ENCODE measurements at regions not wholly inside any gene's neighbourhood (a gene's known extent, or its start where the extent isn't known, plus 50 kb on each side); places are given as distances from the start of the nearest gene placed in this dataset.

DNA sequence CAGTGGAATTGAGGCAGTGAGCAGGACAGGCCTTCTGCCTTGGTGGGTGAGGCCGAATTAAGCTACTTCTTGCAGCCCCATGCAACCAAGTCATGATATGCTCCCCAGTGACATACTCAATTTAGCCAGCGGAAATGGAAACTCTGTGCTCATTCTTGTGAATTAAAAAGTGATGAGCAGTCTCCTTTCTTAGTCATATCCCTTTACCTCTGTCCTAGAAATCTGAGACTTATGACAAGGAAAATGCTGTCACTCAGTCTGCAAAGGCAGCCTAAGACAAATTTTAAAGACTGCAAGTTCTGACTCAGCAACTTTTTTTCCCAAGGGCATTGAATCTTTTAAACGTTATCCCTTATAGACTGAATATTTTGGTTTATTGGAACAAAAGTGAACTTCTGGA, 218.2 kb downstream of the SH3BP4 start:
- peak; percentile 81 for DNase-seq

DNA sequence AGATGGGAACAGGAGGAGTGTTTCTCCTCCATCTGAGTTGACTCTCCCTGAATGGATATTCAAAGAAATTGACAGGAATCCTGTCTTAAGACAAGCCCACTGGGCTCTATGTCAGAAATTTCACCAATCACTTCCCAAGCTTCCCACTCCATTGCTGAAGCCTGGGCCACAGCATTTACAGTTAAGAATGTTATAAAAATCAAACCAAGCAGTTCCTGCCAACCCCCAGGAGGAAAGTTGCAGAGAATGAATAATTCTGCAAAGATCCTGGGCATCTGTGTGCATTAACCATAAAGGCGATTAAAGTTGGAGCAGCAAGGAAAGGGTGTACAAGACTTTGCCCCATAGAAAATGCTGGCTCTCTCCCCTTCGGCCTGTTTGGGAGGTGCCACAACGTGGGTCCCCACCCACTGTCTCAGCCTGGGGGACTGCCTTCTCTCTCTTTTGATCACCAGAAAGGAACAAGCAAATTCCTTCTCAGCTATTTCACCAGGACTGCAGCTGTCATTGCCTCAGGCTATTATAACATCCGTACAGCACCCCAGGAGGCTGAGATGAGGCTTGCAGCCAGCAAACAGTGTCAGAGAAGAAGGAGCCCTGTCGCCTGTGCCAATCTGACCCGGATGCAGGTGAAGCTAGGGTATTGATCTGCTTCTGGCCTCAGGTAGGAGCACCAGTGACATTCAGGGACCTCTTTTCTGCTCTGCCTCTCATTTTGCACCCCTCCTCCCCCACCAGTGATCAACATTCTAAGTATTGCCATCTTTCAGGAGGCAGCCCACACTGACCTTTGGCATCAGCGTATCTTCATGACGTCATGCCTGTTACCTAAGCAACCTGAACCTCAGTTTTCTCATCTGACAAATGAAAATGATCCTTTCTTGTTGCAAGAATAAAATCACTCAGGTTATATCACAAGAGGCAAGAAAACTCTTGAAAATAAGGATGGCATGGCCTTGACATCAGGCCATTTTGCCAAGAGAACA, 219.0 kb downstream of the SH3BP4 start:
- peak; percentile 64 for DNase-seq

DNA sequence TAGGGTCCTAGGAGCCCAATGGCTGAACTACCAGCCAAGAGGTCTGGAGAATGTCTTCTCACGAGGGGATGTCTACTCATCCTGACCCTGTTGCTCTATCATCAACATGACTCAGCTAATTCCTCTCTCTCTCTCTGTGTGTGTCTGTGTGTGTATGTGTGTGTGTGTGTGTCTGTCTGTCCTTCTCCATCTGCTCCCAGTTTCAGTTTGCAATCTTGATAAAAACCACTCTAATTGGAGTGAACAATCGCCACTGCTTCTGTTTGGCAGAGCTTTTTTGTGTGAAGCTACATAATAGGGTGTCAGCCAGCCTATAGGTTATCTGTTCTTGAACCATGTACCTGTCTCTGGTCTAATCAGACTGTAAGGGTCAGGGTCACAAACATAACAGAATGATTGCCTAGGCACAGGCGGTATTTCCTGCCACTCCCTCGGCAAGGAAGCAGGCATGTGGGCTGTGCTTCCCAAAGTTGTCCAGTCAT, 219.8 kb downstream of the SH3BP4 start:
- no peak for DNase-seq

DNA sequence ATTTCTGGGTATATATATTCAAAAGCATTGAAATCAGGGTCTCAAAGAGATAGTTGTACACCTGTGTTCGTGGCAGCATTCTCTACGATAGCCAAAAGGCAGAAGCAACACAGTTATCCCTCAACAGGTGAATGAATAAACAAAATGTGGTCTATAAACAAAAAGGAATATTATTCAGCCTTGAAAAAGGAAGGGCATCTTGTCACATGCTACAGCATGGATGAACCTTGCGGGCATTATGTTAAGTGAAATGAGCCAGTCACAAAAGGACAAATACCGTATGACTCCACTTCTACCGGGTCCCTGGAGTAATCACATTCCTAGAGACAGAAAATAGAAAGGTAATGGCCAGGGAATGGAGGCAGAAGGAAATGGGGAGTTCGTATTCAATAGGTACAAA, 228.8 kb downstream of the SH3BP4 start:
- DNase-seq: no peak

DNA sequence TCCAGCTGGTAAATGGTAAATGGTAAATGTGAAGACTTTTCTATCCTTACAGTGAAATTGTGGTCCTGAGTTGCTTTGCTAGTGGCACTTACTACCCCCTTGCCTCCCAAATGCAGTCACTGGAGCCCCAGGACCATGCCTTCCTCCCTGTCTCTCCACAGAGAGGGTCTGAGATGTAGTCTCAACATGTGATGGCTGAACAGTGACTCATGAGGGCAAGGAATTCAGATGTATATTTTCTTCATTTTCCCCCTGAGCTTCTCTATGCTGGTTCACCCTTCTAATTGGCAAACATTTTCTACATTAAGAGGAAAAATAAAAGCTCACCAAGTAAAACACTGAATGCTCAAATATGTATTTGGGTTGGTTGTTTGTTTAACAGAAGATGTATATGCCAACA, 232.0 kb downstream of the SH3BP4 start:
- DNase-seq: no peak

DNA sequence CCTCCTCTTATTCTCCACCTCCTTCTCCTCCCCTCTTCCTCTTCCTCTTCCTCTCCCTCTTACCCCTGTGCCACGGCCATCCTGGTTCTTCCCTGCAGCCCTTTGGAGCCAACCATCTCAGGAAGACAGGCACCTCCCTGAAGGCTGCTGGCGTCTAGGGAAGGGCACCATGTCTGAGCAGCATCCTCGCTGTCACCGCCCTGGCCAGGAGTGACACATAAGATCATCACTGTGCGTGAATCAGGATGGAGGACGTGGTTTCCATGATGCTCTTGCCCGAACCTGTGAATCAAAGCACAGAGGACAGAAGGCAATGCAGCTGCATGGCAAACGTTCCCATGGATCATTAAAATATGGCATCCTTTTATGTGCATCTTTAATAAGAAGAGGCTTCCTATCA, 236.0 kb downstream of the SH3BP4 start:
- no peak for DNase-seq

DNA sequence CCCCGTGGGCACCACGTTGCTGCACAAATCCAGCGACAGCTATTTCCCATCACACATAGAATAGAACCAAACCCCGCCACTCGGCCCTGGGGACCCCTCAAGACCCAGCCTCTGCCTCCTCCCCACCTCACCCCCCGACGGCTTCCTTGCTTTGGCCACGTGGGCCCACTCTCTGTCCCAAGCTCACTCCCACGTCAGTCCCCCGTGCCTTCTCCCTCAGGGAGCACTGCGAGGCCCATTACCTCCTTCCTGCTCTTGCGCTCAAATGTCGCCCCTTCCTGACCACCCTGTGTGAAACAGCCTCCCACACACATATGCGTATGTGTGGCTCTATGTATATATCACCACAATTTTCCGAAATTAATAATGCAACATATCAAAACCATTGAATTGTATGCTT, 239.7 kb downstream of the SH3BP4 start:
- DNase-seq: no peak

DNA sequence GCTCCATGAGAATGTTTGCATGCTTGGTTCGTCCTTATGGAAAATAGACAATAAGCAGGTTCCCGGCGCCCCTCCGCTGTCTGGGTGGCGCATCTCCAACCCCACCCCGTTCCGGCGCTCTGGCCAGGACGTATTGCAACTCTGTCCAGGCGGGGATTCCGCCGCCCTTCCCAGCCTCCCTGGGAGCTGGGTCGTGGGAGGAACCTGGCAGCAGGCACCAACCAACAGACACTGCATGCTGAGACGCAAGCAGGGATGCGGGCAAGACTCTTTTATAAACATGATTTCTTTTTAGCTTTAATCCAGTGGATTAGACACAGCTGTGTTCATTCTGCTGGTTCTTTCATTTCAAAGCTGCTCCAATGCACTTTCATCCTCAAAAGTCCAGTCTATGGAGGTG, 240.2 kb downstream of the SH3BP4 start:
- DNase-seq: peak; percentile 64

DNA sequence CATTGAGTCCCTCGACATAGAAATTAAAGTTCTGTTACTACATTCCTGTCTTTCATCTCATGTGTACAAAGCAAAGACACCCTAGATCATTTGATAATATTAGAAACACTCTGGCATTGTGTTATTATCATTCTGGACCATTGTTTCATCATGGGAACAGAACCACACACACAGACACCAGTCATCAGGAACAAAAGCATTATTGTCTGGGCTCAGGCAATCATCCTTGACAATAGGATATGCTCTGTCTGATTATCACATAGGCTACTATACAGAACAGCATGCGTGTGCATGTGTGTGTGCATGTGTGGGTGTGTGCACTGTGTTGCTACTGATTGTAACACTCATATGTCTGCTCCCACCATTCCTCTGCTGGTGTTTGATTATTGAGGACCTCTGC, 242.5 kb downstream of the SH3BP4 start:
- no peak for DNase-seq

DNA sequence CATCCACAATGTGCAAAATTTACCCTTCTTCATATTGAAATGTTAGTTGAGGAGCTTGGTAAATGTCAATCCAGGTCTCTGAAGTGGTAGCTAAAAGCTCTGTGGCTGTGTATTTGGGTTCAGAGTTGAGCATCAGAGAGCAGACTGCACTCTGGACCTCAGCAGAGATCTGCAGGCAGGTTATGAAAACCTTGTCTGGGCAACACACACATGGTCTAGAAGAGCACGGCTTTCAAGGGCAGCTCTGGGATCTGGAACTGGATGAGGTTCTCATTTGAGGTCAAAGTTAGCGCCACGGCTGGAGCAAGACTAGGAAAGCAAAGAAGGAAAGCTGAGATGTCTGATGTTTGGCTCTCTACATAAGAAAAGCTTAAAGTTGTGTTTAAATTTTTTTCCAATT, 243.0 kb downstream of the SH3BP4 start:
- DNase-seq: no peak

DNA sequence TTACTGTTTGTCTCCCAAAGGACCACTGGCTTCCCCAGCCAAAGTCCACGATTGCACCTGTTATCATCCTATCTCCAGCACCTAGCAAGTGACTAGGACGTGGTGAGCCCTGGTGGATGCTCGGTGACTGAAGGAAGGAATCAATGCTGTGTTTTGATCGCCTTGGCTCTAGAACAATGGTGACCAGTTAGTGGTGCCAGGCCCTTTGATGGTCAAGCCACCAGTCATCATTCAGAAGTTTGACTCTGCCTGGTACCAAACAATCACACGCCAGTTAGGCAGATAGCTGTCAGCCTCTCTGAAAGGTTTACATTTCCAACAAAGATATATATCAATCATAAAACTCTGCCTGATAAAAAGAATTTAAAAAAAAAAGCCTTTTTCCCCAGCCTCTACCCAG, 244.1 kb downstream of the SH3BP4 start:
- DNase-seq: no peak

DNA sequence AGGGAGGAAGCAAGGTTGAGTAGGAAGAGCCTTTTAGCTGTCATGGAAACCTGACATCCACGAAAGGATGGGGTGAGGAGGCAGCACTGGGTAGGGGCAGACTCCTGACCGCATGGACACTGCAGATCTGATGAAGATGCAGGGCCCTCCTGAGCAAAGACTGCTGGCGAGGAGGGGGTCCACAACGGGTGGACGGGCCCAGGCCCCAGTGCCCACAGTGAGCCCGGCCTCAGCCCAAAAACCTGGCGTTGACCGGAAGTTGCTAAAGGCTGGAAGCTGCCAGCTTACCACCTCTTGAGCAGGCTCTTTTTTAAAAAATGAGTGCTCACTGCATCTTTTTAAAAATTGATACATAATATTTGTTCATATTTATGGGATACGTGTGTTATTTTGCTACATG, 247.3 kb downstream of the SH3BP4 start:
- no peak for DNase-seq

DNA sequence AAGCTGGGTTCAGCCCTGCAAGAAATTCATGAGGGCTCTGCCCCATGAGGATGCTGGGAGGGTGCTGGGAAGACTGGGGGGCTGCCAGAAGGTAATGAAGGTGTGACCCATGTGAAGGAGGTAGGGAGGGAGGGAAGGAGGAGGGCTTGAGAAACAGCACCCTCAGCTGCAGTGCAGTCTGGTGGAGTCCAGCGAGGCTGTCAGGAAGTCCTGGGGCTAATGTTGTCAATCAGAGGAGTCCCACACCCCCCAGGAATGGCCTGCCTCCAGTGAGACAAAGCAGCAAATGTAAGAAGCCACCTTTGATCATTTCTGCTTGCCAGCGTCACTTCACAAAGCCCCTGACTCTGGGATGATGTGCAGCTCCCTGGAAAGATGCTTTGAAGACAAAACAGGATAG, 248.4 kb downstream of the SH3BP4 start:
- DNase-seq: no peak

DNA sequence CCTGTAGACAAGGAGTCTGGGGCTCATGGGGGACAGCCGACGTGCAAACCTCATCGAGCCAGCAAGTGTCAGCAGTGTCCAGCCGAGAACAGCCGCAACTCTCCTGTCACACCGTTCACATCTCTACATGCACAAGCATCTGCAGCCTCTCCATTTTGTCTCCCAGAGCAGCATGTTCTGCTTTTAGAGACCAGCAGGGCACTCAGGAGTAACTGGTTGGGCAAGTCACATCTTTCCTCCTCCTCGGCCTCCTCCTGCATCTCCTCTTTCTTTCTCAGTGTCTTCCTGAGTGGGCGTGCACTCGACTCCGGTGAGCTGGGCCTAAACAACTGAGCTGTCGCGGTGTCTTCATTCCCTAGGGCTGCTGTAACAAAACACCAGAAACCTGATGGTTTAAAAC, 249.9 kb downstream of the SH3BP4 start:
- no peak for DNase-seq

DNA sequence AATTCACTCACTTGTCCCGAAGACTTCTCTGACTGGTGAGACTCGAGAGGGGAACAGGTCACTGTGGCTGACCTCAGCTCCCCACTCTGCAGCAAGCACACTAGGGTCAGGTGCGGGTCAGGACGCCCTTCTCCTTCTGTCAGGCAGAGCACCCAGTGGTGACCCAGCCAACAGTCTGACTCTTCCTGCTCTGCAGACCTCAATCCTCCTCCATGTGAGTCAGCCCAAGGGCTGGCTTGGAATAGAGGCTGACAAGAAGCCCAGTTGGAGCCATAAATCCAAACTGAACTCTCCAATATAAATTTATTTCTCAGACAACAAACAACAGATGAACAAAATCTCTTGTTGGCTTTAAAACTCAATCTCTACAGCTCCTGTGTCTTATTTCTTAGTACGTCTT, 253.1 kb downstream of the SH3BP4 start:
- DNase-seq: no peak

DNA sequence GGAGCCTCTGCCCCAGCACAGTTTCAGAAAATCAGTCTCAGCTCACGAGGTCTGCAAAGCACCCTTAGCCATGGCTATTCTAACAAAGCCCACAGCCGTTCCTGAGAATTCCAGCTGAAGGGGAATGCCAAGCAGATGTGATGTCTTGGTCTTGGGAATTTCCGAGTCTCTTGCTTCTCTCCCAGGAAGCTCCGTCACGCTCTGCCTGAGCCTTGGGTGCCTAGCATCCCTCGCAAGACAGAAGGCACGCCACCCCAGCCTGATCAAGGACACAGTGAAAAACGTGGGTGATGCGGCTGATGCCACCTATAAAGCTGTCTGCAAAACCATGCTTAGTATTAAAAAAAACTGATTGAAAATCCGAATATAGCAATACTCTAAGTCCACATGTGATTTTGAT, 254.6 kb downstream of the SH3BP4 start:
- no peak for DNase-seq

DNA sequence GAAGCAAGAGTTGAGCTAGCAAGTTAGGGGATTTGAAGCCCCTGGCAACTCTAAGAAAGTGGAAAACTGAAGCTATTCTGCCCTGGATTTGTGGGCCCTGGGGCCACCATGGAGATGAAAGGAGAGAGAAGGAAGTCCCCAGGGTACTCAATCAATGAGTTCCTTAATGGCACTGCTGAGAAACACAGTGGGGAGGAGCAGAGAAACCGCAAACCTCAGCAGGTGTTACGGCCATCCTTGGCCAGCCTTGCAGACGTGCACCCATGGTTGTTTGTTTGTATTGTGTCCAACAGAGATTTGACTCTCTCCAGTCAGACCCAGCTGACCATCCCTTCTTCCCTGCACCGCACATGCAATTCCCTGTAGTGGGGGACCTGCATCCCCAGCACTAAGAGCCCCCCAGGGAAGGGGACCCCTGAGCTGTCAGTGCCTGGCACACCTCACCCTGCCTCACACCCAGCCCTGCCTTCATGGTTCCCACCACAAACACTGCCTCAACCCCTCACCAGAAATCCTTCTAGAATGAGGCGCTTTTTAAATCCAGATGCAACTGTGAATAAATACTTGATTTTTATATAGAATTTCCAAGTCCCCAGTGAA, 255.3 kb downstream of the SH3BP4 start:
- no peak for DNase-seq

DNA sequence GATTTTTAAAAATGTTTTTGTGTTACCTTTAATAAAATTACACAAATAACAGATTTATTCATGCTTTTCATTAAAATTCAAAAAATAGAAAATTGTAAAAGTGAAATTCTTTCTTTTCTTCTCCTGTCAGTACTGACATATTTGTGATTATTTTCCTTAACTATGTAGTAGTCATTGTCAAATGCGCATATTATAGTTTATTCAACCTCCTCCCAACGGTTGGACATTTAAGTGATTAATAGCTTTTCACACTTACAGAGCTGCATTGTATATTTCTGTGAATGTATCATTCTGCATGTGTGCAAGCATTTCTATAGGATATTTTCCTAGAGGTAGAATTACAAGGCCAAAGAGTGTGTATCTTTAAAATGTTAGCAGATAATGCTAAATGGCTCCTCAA, 259.2 kb downstream of the SH3BP4 start:
- DNase-seq: no peak

DNA sequence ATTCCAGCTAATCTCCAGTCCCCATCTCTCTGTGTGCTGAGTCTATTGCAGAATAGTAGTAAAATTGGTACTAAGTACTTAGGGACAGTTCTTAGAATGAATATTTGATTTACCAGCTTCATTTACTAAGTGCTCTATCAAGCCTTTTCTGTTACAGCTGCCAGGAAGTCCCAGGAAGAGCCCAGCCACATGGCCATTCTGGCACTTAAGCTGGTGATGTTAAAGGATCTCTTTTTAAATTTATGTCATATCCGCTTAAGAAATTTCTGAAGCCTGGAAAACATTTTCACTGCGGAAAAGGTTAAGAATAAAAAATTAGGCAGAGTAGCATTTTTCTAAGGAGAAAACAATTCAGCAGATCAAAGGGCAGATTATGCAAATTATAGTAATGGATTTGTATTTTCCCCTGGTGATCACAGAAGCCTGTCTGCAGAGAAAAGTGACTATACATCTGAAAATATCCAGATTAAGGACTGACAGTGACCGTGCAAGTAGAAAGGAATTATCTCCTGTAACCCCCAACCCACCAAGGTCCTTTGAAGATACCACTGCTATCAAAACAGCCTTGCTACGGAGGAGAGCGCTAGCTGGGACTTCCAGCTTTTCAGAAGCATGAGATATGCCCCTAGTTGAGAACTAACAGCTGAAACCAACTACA, 260.8 kb downstream of the SH3BP4 start:
- no peak for DNase-seq

DNA sequence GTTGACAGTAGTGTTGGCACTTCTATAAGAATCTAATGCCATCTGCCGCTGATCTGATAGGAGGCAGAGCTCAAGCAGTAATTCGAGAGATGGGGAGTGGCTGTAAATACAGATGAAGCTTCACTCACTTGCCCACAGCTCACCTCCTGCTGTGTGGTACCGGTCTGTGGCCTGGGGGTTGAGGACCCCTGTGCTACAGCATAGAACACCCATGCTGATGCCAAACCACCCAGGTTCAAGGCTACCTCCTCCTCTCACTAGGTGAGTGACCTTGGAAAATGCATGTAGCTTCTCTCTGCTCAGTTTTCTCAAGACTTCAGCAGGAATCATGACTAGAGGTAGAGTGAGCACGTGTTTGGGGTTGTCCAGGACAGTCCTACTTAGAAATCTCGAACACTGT, 263.4 kb downstream of the SH3BP4 start:
- no peak for DNase-seq

DNA sequence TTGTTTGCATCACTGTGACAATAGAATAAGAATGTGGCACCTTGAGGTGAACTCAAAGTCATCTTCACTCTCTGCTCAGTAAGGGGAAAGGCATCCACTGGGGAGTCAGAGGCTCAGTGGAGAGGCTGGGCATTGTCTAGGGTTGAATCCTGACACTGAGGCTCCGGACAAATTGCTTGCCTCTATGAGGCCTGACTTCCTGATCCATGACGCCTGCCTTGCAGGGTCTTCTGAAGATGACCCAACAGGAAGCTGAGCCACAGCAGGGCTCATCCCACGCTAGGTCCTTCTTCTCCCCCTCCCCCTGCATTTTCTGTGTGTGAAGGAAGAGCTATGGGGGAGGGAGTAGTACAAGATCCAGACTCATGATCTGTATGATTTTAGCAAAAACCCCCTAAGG, 265.1 kb downstream of the SH3BP4 start:
- DNase-seq: no peak

DNA sequence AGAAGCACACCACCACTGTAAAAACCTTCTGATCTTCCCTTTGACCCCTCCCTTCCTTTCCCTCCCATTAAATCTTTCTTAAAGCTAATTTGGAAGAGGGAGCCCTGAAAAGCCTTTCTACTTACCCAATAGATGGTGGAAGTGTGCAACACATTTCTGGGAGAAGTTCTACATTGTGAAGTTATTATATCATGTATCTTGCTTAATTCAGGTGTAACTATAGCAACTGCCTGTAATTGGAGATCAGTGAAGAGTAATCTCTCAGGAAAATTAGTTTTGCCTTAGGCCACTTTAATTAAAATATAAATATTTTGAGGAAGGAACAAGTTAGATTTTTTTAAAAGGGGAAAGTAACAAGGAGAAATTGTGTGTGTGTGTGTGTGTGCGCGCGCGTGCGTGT, 266.0 kb downstream of the SH3BP4 start:
- DNase-seq: no peak

DNA sequence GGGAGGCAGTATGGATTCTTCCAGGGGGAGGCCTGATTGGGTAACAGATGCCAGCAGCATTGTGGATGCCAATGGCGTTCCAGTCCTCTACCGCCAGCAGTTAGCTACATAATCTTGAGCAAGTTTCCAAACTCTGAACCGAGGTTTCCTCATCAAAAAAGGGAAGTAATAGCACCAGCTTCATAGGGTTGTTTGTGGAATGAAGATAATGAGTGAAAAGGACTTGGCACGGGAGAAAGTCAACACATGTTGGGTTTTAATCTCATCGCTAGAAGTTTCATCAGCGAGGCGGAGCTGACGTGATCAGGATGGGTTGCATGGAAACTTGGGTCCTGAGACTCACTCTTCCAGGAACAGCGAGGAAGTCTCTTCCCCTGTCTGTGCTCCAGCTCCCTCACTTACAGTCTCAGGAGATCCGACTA, 266.7 kb downstream of the SH3BP4 start:
- DNase-seq: no peak

Measured in skin of body (tissue), 1 donor.